ENCODE measurements at regions not wholly inside any gene's neighbourhood (a gene's known extent, or its start where the extent isn't known, plus 50 kb on each side); places are given as distances from the start of the nearest gene placed in this dataset.
"Not testable (repeated sequence)": the region's sequence is repeated elsewhere in the genome, so short reads cannot be mapped to it uniquely, and the experiment has no call there.

DNA sequence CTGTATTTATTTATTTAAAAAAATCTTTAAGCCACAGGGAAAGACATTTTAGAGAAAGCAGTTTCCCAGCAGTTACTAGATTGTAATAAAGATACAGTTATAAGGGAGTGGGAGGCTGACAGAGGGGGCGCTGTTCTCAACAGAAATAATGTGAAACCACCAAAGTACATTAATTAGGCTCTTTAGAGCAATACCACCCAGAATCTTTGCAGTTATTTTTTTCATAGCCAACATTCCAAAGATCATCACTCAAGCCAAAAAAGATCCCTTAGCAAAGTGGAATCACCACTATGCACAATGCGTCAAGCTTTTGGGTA is 331.3 kb upstream of the DEFB112 start:
- intact Hi-C loops (cut with DNase I): no loop called here

GRCh38 chr6:50390416-50390815 is 322.9 kb upstream of the TFAP2D start:
- no peak for DNase-seq (ENCODE audit: low spot score)
- intact Hi-C loops (cut with DNase I): no loop called here
- no peak for TF ChIP-seq POLR2A (IDR thresholded peaks at IDR 0.05)
- no peak for TF ChIP-seq CTCF (IDR thresholded peaks at IDR 0.05)
- no peak for TF ChIP-seq POLR2AphosphoS5 (IDR thresholded peaks at IDR 0.05)
- no peaks in the 10 kb centered on the region for H3K27me3 ChIP-seq (replicated peaks; ENCODE audit: insufficient read depth)
- 87% methylated on average over 1 of the region's 1 CpG for WGBS
- H3K4me3 ChIP-seq: no peak overlapping the region
- no peaks in the 10 kb centered on the region for H3K9me3 ChIP-seq
- no peaks in the 10 kb centered on the region for H3K4me1 ChIP-seq (replicated peaks)
- H3K36me3 ChIP-seq: no peaks in the 10 kb centered on the region
- H3K27ac ChIP-seq: no peak overlapping the region

More for the DNA sequence above, 331.3 kb upstream of the DEFB112 start:
- Histone ChIP-seq H3K27me3 (replicated peaks; ENCODE audit: insufficient read depth) (no peaks in the 10 kb centered on the region), H3K4me1 (replicated peaks) (no peaks in the 10 kb centered on the region), H3K4me3 (no peak overlapping the region), H3K9me3 (no peaks in the 10 kb centered on the region), H3K36me3 (no peaks in the 10 kb centered on the region), H3K27ac (no peak overlapping the region)
- DNase-seq (ENCODE audit: low spot score): no peak
- TF ChIP-seq POLR2A (IDR thresholded peaks at IDR 0.05) (no peak), POLR2AphosphoS5 (IDR thresholded peaks at IDR 0.05) (no peak), CTCF (IDR thresholded peaks at IDR 0.05) (no peak)
- 48% methylated on average over 2 of the region's 2 CpGs for WGBS

- 88% methylated on average over 1 of the region's 1 CpG for WGBS
- H3K4me3 ChIP-seq; intact Hi-C loops (cut with DNase I); H3K4me1 ChIP-seq (replicated peaks); H3K36me3 ChIP-seq; H3K9me3 ChIP-seq; H3K27ac ChIP-seq; H3K27me3 ChIP-seq (replicated peaks; ENCODE audit: insufficient read depth); DNase-seq (ENCODE audit: low spot score): not testable (repeated sequence)
Observed at GRCh38 chr6:50394139-50394538, 319.2 kb upstream of the TFAP2D start.

- intact Hi-C loops (cut with DNase I): no loop called here
- no peaks in the 10 kb centered on the region for H3K9me3 ChIP-seq
- H3K27ac ChIP-seq: no peak overlapping the region
- H3K27me3 ChIP-seq (replicated peaks; ENCODE audit: insufficient read depth): no peaks in the 10 kb centered on the region
- no peaks in the 10 kb centered on the region for H3K36me3 ChIP-seq
- TF ChIP-seq CTCF (IDR thresholded peaks at IDR 0.05): no peak
- TF ChIP-seq POLR2A (IDR thresholded peaks at IDR 0.05): no peak
- TF ChIP-seq POLR2AphosphoS5 (IDR thresholded peaks at IDR 0.05): no peak
- H3K4me3 ChIP-seq: no peak overlapping the region
- no peak for DNase-seq (ENCODE audit: low spot score)
- WGBS: 57% methylated on average over 3 of the region's 3 CpGs
- no peaks in the 10 kb centered on the region for H3K4me1 ChIP-seq (replicated peaks)
Observed at GRCh38 chr6:50404643-50405042, 308.7 kb upstream of the TFAP2D start.

DNA sequence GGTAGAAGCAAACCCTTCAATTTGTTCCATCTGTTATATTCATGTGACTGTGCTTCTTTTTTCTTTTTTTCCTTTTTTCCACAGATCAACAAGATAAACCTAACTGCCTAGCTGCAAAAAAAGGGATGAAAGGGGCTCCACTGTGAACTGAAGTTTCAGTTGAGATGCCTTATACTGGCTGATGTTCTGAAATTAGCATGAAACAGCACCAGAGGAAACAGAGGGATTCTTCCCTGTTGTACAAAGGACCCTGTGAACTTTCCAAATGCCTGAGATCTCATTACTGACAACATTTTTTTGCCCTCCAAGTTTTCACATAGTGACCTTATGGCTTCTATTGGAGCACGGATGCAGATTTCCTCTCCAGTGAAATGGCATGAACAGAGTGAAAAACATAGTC is 302.7 kb upstream of the TFAP2D start:
- Histone ChIP-seq H3K4me1 (replicated peaks) (no peaks in the 10 kb centered on the region), H3K27me3 (replicated peaks; ENCODE audit: insufficient read depth) (no peaks in the 10 kb centered on the region), H3K9me3 (no peaks in the 10 kb centered on the region), H3K27ac (no peak overlapping the region), H3K4me3 (no peak overlapping the region), H3K36me3 (no peaks in the 10 kb centered on the region)
- 52% methylated on average over 1 of the region's 1 CpG for WGBS
- intact Hi-C loops (cut with DNase I): no loop called here
- no peak for DNase-seq (ENCODE audit: low spot score)
- no peak for TF ChIP-seq POLR2A (IDR thresholded peaks at IDR 0.05)
- TF ChIP-seq POLR2AphosphoS5 (IDR thresholded peaks at IDR 0.05): no peak
- TF ChIP-seq CTCF (IDR thresholded peaks at IDR 0.05): no peak

DNA sequence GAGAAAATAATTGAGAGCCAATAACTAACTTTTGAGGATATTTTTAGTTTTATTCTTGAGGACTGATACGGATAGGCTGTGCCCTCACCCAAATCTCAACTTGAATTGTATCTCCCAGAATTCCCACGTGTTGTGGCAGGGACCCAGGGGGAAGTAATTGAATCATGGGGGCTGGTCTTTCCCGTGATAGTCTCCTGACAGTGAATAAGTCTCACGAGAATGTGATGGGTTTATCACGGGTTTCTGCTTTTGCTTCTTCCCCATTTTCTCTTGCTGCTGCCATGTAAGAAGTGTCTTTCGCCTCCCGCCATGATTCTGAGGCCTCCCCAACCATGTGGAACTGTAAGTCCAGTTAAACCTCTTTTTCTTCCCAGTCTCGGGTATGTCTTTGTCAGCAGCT is 292.3 kb upstream of the TFAP2D start:
- intact Hi-C loops (cut with DNase I); H3K36me3 ChIP-seq; DNase-seq (ENCODE audit: low spot score); H3K4me3 ChIP-seq; H3K4me1 ChIP-seq (replicated peaks); H3K27ac ChIP-seq; H3K9me3 ChIP-seq; H3K27me3 ChIP-seq (replicated peaks; ENCODE audit: insufficient read depth): not testable (repeated sequence)
- 83% methylated on average over 8 of the region's 8 CpGs for WGBS
